ENCODE measurements at regions not wholly inside any gene's neighbourhood (a gene's known extent, or its start where the extent isn't known, plus 50 kb on each side); places are given as distances from the start of the nearest gene placed in this dataset.

GRCh38 chr1:213727853-213728592, 259.8 kb upstream of the PROX1 start:
- H3K36me3 Mint-ChIP-seq (ENCODE audit: low read depth) = no peaks in the 10 kb centered on the region
- H3K4me1 Mint-ChIP-seq (ENCODE audit: low read depth) = peaks cover 4% of the 10 kb centered on the region
- no peak for DNase-seq
- peaks cover 8% of the 10 kb centered on the region for H3K9me3 Mint-ChIP-seq
- no peaks in the 10 kb centered on the region for H3K27me3 Mint-ChIP-seq (ENCODE audit: low read depth)
- intact Hi-C loops (cut with micrococcal nuclease) = no loop called here
- H3K27ac Mint-ChIP-seq = no peak overlapping the region
- no peak overlapping the region for H3K4me3 Mint-ChIP-seq
- CTCF ChIA-PET = no interaction called here

DNA sequence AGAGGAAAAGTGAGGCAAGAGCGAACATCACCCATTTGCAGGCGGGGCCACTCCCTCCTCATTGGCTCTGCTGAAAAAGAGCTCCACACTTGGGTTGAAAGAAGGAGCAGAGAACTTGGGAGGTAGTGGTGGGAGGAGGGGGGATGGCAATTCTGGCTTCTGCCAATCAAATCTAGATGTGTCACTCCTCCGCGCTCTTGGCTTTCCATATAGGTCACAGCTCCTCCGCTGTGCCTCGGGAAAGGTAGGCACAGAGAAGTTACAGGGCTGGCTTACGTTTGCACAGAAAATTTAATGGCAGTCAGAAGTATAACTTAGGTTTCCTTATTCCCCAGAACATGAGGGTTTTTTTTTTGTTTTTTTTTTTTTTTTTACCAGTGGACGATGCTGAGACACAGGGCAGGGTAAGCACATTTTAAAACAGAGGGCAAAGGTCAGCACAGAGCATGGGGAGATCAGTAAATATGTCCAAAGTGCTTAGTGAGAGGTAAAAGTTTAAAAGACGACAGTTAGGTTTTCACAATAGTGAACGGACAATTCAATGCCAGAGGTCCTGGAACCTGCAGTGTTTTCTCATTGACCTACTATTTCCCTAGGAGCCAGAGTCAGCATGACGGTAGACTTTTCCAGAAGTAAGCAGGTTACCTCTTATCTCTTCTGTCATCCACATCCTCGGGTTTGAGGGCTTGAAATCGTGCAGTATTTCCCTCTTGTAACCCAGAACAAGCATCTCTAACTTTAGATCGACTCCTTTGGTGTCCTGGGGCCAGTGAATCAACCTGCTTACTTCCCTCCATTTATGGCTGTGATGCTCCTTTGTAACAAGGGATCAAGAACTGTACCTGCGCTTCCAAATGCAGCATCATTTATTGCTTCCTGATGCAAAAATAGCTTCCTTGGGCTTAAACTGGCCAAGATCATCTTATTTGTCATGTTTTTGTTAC, 258.9 kb upstream of the PROX1 start:
- Mint-ChIP-seq H3K27me3 (ENCODE audit: low read depth) (no peaks in the 10 kb centered on the region), H3K36me3 (ENCODE audit: low read depth) (no peaks in the 10 kb centered on the region), H3K27ac (no peak overlapping the region), H3K4me3 (no peak overlapping the region), H3K9me3 (peaks cover 8% of the 10 kb centered on the region), H3K4me1 (ENCODE audit: low read depth) (peaks cover 4% of the 10 kb centered on the region)
- CTCF ChIA-PET = no interaction called here
- DNase-seq = no peak
- intact Hi-C loops (cut with micrococcal nuclease) = no loop called here

- CTCF ChIA-PET = no interaction called here
- Mint-ChIP-seq H3K27me3 (ENCODE audit: low read depth) (no peaks in the 10 kb centered on the region), H3K4me1 (ENCODE audit: low read depth) (no peaks in the 10 kb centered on the region), H3K9me3 (peaks cover 8% of the 10 kb centered on the region), H3K36me3 (ENCODE audit: low read depth) (no peaks in the 10 kb centered on the region), H3K27ac (no peak overlapping the region), H3K4me3 (no peak overlapping the region)
- no peak for DNase-seq
- intact Hi-C loops (cut with micrococcal nuclease) = no loop called here
Measured at GRCh38 chr1:213733705-213734104, 254.1 kb upstream of the PROX1 start.

- no peak overlapping the region for H3K4me3 Mint-ChIP-seq
- CTCF ChIA-PET = no interaction called here
- DNase-seq = no peak
- H3K4me1 Mint-ChIP-seq (ENCODE audit: low read depth) = no peaks in the 10 kb centered on the region
- H3K9me3 Mint-ChIP-seq = peaks cover 1% of the 10 kb centered on the region
- intact Hi-C loops (cut with micrococcal nuclease) = no loop called here
- no peak overlapping the region for H3K27ac Mint-ChIP-seq
- no peaks in the 10 kb centered on the region for H3K36me3 Mint-ChIP-seq (ENCODE audit: low read depth)
- H3K27me3 Mint-ChIP-seq (ENCODE audit: low read depth) = no peaks in the 10 kb centered on the region
Measured at GRCh38 chr1:213737398-213738035, 250.3 kb upstream of the PROX1 start.

GRCh38 chr1:213738658-213739057, 249.1 kb upstream of the PROX1 start:
- no peak overlapping the region for H3K27ac Mint-ChIP-seq
- H3K4me1 Mint-ChIP-seq (ENCODE audit: low read depth) = no peaks in the 10 kb centered on the region
- no peak for DNase-seq
- no peak overlapping the region for H3K4me3 Mint-ChIP-seq
- intact Hi-C loops (cut with micrococcal nuclease) = no loop called here
- CTCF ChIA-PET = no interaction called here
- no peaks in the 10 kb centered on the region for H3K36me3 Mint-ChIP-seq (ENCODE audit: low read depth)
- peaks cover 7% of the 10 kb centered on the region for H3K9me3 Mint-ChIP-seq
- no peaks in the 10 kb centered on the region for H3K27me3 Mint-ChIP-seq (ENCODE audit: low read depth)

GRCh38 chr1:213742992-213743391, 244.8 kb upstream of the PROX1 start:
- CTCF ChIA-PET = no interaction called here
- Mint-ChIP-seq H3K4me1 (ENCODE audit: low read depth) (no peaks in the 10 kb centered on the region), H3K27ac (no peak overlapping the region), H3K27me3 (ENCODE audit: low read depth) (no peaks in the 10 kb centered on the region), H3K36me3 (ENCODE audit: low read depth) (no peaks in the 10 kb centered on the region), H3K4me3 (no peak overlapping the region), H3K9me3 (peaks cover 7% of the 10 kb centered on the region)
- intact Hi-C loops (cut with micrococcal nuclease) = no loop called here
- DNase-seq = no peak

DNA sequence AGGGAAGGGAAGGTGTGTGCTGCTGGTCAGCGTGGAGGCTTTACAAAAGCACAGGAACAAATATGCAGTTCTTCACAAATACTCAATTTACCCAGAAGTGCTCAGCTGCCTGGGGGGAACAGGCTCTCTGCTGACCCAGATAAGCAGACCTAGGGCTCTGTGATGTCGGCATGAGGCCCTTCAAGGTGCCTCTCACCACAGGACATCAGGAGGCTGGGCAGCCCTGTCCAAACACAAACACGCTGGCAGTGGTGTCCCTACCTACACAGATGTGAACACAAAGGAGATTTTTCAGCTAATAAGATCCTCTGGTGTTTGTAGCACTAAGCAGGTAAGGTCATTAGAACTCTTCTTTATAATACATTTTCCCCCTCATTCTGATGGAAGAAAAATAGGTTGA, 243.0 kb upstream of the PROX1 start:
- H3K36me3 Mint-ChIP-seq (ENCODE audit: low read depth) = no peaks in the 10 kb centered on the region
- DNase-seq = no peak
- no peak overlapping the region for H3K4me3 Mint-ChIP-seq
- H3K9me3 Mint-ChIP-seq = peaks cover 7% of the 10 kb centered on the region
- H3K4me1 Mint-ChIP-seq (ENCODE audit: low read depth) = no peaks in the 10 kb centered on the region
- CTCF ChIA-PET = no interaction called here
- H3K27ac Mint-ChIP-seq = no peak overlapping the region
- intact Hi-C loops (cut with micrococcal nuclease) = no loop called here
- no peaks in the 10 kb centered on the region for H3K27me3 Mint-ChIP-seq (ENCODE audit: low read depth)

- CTCF ChIA-PET = no interaction called here
- no peak overlapping the region for H3K4me3 Mint-ChIP-seq
- H3K27me3 Mint-ChIP-seq (ENCODE audit: low read depth) = no peaks in the 10 kb centered on the region
- no peak for DNase-seq
- peaks cover 7% of the 10 kb centered on the region for H3K9me3 Mint-ChIP-seq
- no peak overlapping the region for H3K27ac Mint-ChIP-seq
- no peaks in the 10 kb centered on the region for H3K36me3 Mint-ChIP-seq (ENCODE audit: low read depth)
- intact Hi-C loops (cut with micrococcal nuclease) = no loop called here
- no peaks in the 10 kb centered on the region for H3K4me1 Mint-ChIP-seq (ENCODE audit: low read depth)
Measured at GRCh38 chr1:213745451-213745850, 242.3 kb upstream of the PROX1 start.

DNA sequence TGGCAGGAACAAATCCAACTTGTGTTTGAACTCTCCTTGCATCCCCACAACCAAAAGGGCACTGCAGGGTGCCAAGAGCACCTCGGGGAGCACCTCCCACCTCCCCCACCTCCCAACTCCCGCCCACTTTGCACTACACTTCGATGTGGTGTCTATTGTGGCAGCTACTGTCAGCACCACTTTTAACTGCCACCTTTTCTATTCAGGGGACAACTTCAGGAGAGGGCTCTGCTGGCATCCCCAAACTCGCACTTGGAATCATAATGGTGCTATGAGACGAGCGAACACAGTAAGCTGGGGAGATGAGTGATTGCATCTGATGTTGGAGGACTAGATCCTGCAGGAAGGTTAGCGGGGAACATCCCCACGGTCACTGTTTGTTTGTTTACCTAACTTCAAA, 238.2 kb upstream of the PROX1 start:
- H3K4me1 Mint-ChIP-seq (ENCODE audit: low read depth) = no peaks in the 10 kb centered on the region
- CTCF ChIA-PET = no interaction called here

DNA sequence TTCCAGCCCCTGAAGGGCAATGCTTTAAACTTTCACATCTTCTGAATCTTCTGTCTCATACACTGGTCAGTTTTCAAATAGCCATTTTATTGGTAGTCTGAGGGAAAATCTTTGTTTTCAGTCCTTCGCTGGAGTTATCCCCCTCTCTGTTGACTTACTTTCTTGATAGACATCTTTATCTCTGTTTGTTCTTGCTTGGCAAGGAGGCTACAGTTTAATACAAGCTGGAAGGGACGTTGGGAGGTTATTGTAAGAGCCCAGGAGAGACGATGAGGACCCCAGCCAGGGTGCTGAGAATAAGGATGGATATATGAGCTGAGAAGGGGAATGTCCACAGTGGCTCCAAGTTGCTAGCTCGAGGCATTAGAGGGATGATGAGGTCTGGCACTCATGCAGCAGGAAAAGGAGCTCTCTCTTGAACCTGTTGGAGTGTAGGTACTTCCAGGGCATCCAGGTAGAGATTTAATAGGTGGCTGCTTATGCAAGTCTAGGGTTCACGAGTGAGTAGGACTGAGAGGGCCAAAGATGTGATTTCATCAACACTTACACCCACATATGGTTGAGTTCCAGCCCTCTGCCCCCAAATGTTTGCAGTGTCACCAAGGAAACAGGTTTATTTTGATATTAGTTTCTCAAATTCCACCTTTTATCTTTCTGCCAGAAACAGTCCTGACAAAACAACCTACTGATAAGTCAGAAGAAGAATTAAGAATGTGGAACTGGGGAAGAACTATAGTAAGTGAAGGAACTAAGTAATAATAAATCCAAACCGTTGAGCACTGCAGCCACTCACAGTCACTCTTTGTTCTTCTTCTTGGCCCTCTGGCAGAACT, 237.3 kb upstream of the PROX1 start:
- no peak for DNase-seq
- Mint-ChIP-seq H3K27ac (no peak overlapping the region), H3K27me3 (ENCODE audit: low read depth) (no peaks in the 10 kb centered on the region), H3K4me3 (no peak overlapping the region), H3K4me1 (ENCODE audit: low read depth) (no peaks in the 10 kb centered on the region), H3K36me3 (ENCODE audit: low read depth) (no peaks in the 10 kb centered on the region), H3K9me3 (peaks cover 3% of the 10 kb centered on the region)
- CTCF ChIA-PET = no interaction called here
- intact Hi-C loops (cut with micrococcal nuclease) = no loop called here

More for the DNA sequence above, 238.2 kb upstream of the PROX1 start:
- Mint-ChIP-seq H3K4me3 (no peak overlapping the region), H3K36me3 (ENCODE audit: low read depth) (no peaks in the 10 kb centered on the region), H3K27me3 (ENCODE audit: low read depth) (no peaks in the 10 kb centered on the region), H3K27ac (no peak overlapping the region), H3K9me3 (peaks cover 3% of the 10 kb centered on the region)
- DNase-seq = no peak
- intact Hi-C loops (cut with micrococcal nuclease) = no loop called here

DNA sequence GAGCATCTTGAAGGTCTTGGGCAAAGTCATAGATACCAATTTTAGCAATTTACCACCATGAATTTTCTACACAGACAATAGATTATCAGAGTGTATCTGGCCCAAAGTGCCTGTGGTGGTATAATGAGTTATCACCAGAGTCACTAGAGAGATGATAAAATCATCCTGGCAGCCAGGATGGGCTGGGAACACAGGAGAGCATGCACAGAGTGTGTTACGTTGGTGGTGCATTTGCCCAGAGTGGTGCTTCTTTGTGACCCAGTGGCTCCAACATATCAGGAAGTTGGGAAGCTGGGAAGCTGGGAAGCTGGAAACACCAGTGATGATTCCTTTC, 236.7 kb upstream of the PROX1 start:
- CTCF ChIA-PET = no interaction called here
- no peaks in the 10 kb centered on the region for H3K36me3 Mint-ChIP-seq (ENCODE audit: low read depth)
- intact Hi-C loops (cut with micrococcal nuclease) = no loop called here
- H3K27ac Mint-ChIP-seq = no peak overlapping the region
- H3K4me3 Mint-ChIP-seq = no peak overlapping the region
- no peaks in the 10 kb centered on the region for H3K27me3 Mint-ChIP-seq (ENCODE audit: low read depth)
- H3K9me3 Mint-ChIP-seq = peaks cover 3% of the 10 kb centered on the region
- no peak for DNase-seq
- no peaks in the 10 kb centered on the region for H3K4me1 Mint-ChIP-seq (ENCODE audit: low read depth)
